ENCODE measurements at regions not wholly inside any gene's neighbourhood (a gene's known extent, or its start where the extent isn't known, plus 50 kb on each side); places are given as distances from the start of the nearest gene placed in this dataset.
"Not testable (repeated sequence)": the region's sequence is repeated elsewhere in the genome, so short reads cannot be mapped to it uniquely, and the experiment has no call there.

DNA sequence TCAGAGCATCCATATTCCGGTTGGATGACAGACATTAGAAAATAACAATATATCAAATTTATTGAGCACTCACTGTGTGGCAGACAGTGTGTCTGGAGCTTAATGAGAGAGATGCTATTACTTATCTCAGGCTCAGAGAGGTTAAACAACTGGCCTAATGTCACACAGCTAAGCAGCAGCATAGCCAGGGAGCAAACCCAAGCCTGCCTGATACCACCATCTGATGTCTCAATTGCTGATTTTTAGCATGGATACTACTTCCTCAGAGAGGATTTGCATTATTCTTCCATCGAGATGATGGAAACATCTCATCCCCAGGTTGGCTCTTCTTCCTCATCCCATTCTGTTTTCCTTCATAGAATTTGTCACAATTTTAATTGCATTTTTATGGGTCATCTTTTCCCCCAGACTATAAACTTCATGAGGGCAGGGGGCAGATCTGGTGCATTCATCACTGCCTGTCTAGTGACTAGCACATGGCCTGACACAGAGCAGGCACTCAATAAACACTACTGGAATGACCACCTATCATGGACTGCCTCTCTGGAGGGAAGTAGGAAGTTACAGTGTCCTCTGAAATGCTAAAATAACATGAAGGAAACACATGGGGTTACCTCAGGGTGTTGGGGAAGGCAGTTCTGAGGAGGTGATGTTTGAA lies 344.8 kb upstream of the CCL2 start:
- no peak for DNase-seq

DNA sequence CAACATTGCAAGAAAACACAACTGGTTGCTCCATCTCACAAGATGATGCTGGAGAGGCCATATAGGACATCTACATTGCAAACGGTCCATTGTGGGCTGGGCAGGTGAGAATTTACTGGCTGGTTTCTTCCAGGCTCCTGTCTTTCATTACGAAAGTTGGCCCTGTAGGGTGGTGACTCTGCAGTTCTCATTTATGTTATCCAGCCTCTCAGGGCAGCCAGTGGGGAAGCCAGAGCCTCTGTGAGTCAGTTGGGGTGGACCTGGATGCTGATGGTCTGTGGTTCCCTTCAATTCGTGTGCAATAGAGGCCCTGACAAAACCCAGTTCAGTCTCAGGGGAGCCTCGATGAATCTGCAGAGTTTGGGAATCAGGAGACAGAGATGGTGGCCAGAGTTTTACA lies 341.0 kb upstream of the CCL2 start:
- DNase-seq, result no peak

DNA sequence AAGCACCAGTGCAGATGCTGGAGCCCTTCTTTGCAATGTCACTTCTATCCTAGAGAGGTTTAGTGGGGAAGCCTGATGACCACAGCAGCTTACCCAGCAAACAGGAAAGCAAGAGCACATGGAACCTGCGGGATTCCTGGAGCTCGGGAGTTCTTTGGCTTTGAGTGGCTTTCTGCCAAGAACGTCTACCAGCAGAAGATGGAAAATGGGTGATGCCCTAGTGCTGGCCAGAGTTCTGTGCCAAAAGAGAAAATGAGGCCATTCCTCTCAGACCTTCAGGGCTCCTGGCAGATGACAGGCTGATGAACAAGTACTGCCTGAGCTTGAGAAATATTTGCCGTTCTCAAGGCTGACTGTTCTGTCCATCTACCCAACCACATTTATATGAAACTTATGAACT lies 332.1 kb upstream of the CCL2 start:
- DNase-seq, result no peak

DNA sequence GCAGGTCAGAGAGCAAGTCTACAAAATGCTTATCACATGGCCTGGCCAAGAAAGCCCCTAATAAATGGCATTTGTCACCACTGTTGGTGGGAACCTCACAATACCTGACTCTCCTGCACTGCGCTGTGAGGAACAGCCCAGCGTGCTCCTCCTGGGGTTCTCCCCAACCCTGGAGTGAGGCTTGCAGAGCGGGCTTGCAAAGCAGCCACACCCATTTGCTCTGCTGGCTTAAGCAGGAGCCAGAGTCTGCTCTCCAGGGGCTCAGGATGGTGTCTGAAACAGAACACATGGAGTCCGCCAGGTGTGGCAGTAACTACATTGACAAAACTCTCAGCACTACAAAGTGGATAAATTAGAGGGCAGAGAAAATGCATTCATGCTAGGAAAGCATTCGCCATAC lies 331.0 kb upstream of the CCL2 start:
- DNase-seq, result no peak

DNA sequence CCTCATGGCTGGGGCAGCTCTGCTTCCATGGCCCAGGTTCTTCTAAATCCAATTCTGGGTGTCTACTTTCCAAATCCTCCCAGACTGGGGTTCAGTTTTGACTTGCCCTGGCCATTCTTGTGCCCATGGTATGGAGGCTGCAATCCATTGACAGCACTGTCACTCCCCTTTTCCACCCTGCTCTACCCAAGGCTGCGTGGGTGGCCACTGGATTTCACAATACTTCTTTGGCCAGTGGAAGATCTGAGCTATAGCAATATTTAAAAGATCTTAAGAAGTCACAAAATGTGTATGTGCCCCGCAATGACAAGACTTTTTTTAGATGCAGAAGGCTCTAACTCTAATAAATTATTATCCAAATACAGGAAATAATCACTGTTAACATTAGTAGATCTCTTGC lies 329.4 kb upstream of the CCL2 start:
- no peak for DNase-seq

DNA sequence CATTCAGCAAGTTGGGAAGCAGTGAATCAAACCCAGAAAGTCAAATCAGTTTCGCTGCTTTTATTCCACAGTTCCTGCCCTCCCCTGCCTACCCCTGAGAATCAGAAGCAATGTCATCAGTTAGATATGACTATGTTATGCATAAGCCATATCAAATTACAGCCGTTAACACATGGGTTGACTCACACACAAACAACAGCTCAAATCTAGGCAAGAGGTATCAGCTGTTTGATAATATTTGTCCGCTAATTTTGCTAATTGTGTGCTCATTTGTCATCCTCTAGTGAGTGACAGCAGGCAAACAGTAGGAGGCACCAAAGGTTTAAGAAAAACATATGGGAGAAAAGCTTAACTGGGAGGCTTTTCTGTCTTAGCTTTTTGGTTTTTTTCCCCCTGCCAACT lies 327.4 kb upstream of the CCL2 start:
- peak; percentile 17 for DNase-seq

DNA sequence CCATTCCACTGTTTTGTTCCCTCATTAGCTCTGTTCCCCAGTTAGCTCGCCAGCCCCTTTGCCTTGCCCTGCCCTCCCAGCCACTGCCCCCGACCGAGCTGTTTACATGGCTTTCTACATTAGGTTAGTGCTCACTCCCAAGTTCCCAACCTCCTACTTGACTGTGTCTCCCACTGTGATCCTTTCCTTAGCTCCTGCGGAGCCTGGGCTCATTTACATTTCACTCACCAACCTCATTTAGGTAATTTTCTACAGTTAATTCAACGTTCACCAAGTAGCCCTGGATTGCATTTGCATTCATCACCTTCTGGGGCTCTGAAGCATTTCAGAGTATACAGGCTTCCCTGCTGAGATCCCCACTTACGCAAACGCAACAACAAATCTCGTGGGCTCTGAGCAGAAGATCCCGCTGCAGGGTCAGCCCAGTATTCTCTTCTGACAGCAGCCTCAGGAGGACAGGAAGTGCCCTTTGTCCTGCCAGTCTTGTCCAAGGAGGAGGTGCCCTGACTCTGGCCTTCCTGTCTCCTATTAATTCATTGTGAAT lies 325.8 kb upstream of the CCL2 start:
- DNase-seq, result no peak

DNA sequence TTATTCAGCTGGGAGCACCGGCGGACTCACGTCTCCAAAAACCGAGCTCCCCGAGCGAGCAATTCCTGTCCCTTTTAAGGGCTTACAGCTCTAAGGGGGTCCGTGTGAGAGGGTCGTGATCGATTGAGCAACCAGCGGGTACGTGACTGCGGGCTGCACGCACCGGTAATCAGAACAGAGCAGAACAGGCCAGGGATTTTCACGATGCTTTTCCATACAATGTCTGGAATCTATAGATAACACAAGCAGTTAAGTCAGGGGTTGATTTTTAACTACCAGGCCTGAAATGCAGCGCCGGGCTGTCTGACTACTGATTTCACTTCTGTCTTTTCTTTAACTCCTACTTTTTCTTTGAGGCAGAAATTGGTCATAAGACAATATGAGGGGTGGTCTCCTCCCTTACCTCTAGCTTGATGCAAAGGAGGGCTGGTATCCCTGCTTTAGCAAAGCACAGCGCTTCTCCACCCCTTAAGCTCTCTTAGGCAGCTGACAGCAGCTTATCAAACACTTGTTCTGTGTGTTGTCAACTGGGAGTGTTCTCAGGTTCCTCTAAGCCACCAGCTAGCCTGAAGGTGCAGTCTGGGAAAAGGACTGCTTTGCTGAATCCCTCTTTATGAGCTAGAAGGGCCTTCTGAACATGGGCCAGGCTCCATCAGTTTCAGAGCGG lies 323.8 kb upstream of the CCL2 start:
- DNase-seq, result not testable (repeated sequence)

DNA sequence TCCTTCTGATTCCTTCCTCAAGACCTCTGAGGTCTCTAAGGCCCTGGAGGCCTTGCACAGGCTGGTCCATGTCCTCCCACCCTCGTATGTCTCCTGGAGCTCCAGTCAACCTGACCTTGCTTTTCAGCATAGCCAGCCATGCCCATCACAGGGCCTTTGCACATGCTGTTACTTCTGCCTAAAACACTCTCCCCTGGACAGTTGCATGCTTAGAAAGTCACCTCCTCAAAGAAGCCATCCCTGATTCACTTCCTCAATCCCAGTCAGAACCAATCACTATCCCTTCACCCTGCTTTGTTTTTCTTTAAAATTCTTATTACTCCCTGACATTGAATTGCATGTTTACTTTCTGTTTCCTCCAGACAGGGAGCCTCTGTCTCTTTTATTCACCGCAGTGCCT lies 322.1 kb upstream of the CCL2 start:
- DNase-seq, result no peak

DNA sequence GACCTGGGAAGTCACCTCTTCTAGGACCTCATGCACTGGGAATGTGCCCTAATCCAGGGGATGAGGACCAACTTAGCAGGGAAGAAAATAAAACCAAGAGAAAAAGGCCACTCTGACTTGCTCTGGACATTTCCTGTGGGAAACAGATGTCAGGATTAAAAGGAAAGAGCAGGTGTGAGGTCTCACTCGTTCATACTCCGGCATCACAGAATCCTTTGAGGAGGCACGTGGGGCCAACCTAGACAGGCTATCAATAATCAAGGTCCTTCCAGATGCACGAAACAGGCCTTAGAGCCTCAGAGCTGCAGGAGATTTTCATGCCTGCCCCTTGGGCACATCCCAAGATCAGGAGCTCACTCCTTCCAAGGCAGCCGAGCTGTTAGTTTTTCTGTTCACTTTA lies 321.5 kb upstream of the CCL2 start:
- DNase-seq, result no peak

DNA sequence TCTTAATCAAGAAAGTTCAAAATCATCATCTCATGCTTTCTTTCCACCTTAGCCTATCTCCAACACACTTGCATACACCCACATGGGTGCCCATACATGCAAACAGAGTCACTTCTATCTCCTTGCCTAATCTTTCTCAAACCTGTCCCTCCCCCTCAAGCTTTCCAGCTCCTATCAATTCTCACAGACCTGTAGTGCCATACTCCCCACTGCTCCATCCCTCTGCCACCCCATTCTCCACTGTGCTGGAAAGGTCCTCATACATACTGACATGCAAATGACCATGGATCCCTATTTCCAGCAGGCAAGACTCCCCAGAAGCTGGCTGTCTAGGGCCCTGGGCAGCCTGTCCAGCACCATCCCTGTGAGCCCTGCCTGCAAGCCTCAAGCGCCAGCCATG lies 320.4 kb upstream of the CCL2 start:
- DNase-seq, result no peak

DNA sequence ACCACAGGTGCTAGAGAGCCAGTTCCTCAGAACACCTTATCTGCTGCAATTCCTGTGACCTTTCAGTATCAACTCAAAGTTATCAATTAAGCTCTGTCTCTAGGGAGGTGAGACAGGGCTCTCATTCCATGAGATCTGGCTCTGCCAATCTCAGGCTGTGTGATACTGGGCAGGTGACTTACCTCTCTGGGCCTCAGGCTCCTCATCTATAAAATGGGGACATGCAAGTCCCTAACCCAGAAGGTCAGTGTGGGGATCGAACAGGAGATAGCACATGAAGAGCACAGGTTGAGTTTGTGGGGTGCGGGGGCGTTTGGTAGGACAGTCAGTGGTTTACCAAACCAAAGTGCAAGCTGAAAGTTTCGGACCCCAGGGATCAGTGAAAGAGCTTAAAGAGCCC lies 319.3 kb upstream of the CCL2 start:
- DNase-seq, result no peak

DNA sequence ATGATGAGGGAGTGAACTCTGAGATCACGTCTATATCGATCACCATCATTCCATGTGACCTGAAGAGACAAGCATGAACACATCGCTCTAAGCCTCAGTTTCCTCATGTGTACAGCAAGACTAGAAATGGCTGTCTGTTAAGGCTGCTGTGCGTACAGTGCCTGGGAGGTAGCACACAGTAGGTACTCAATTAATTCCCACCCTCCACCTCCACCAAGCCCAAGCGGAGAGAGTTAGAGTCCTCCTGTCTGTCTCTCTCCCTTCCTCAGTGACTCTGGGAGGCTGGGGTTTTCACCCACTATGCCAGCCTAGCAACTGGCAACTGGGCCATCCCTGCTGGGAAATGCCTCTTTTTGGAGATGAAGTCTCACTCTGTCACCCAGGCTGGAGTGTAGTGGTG lies 318.3 kb upstream of the CCL2 start:
- no peak for DNase-seq

DNA sequence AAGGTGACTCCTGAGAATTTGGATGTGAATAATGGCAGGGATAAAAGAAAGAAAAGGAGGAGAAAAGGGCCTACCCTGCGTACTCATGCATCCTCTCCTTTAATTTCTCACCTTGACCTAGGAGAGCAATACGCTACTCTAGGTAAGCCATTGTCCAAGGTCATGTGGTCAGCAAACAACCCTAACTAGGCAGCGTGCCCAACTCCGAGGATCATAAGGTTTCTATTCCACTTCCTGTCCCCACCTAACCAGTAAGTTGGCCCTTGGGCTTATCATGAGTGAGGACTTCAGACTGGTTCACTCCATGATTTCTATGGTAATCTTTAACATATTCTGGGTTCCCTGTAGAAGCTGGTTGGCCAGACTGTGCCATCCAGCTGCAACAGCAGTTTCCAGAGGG lies 315.1 kb upstream of the CCL2 start:
- no peak for DNase-seq

DNA sequence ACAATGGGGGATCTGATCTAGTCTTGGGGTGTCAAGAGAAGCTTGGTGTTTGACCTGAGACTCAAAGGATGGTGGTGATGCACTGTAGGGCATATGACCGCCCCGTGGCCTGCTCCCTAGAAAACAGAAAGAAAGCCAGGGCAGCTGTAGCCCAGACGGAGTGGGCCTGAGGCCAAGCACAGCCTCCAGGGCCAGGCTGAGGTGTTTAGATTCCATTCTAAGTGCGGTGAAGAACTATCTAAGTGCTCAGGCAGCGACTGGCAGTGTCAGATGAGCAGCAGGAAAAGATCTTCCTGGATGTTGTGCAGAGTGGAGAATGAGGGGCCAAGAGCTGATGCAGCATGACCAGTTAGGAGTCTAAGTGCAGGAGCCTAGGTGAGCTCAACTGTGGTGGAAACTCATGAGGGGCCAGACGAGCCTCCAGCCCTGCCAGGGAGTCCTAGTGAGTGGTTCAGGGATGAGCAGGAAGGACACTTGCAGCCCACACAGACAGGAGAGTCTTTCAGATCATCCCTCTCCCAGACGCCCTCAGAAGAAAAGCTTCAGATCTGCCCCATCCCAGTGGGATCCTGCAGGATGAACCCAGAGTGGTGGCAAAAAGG lies 314.2 kb upstream of the CCL2 start:
- DNase-seq, result no peak

DNA sequence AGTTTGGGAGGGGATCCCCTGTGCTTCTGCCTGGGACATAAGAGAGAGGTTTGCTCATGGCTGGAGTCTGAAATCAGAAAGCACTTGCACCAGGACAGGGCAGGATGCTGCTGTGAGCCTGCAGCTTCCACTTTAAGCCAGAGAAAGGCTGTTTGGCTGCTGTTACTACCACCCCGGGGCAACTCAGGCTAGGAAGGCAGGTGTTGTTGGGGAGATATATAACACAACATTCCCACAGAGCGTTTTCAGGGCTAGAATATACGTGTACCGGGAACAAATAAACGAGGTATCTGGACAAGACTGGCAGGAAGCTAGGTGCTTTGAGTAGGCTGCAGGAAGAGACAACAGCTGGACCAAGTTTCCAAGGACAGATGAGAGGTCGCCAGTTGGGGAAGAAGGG lies 313.3 kb upstream of the CCL2 start:
- DNase-seq, result no peak

DNA sequence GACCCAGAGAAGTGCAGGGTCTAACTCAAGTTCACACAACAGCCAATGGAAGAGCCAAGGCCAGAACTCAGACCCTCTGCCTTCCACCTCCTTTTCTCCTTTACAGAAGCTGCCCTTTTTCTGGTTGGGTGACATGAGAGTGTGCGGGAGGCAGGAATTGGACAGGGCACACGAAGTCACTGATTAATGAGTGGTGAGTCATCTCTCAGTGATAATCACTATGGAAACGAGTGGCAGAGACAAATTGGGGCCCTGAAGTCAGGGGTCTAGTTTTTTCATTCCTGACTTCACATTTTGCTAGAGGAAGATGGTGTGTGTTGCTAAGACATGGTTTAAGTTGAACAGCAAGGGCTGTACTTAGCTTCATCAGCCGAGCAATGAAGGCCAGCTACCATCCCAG lies 312.7 kb upstream of the CCL2 start:
- DNase-seq, result no peak

DNA sequence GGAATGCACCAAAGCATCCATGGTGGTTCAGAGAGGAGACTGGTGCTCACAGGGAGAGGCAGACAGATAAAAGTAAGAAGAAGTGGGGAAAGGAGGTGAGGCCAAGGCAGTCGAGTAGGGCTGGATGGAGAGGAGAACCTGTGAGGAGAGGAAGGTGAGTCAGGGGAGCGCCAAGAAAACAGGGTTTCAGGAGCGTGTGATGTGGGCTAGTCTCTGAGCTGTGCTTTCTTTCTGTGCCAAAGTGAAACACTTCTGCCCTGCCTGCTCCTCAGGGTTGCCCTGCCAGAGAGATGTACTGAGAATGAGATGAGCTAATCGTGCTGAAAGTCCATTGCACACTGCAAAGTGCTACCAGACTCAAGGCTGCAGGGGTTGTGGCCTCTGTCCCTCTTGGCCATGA lies 310.7 kb upstream of the CCL2 start:
- DNase-seq, result no peak

DNA sequence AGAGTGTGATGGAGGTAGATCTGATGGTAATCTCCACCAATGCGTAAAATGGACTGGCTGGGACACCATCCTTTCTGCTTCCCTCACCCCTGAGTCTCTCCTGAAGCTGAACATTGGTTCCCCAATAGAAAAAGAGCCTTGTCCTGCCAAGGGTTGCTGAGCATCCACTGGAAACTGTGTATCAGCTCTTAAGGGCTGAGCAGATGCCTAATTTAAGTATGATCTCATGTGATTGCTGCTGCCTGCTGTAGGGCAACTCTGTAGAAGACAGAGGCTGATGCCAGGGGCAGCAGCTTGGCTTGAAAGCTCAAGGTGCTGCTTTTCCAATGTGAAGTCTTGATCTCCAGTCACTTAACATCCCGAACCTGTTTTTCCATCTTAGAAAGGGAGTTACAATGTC lies 310.3 kb upstream of the CCL2 start:
- no peak for DNase-seq

DNA sequence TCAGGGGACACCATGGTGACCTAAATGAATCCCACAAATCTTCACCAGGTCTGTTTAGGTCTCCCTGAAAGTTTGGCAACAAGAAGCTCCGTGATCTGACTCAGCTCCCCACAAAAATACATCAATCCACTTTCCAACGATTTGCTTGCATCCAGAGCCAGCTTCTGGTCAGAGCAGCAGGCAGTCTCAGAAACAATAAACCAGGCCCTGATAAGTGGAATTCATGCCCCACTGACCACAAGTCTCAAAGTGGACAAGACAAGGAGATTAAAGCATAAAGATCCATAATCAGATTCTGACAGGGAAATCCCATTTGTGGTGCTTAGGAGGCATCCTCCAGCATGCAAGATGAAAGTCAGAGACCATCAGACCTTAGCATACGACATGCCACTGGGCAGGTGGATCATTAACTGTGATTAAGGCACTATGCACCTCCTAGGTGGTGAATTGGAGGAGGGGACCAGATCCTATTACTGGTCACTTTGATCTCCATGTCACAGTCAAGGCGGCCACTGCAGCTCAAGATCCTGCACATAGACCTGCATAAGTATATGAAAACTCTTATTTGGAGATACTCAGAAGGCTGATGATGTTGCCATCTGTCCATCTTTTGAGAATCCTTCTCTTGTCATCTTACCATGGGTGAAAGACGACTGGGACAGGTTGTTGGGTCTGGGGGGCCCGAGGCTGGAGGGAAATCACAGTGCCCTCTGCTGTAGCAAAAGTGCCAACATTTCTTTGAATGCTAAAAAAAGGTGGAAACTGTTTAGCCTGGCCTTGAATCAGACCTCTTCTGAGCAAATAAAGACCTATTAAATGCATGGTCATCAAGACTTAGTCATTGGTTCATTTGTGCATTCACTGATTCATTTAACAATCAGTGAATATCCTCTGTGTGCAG lies 309.2 kb upstream of the CCL2 start:
- DNase-seq, result no peak

DNA sequence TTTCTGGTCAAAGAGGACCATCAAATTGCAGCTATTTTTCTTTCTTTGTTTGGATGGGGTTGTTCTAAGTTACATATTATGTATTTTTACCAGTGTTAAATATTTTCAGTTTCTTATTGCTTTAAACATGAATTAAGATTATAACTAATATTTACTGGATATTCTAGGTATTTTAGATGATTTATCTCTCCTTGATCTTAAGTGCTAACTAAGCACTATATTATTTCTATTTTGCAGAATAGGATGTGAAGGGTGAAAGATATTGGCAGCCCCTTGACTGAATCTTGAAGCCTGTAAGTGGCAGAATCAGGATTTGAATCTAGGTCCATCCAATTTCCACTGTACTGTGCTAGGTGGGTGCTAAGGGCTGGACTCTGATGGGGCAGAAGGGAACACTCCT lies 307.3 kb upstream of the CCL2 start:
- no peak for DNase-seq

DNA sequence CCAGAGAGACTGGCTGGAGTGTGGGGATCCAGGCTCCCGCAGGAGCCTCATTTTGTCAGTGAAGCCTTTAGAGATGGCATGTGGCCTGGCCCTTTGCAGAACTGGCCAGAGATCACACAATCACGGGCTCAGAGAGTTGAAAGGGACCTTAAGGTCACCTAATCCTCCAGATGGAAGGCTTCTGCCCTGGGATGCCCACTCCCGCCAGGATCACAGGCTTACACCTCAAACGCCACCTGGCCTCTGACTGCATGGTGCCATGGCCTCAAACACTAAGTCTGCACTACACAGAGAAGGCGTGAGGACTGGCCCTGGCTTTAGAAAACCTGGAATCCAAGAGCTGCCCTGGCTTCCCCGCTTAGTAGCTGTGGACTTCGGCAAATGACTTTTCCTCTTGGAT lies 306.8 kb upstream of the CCL2 start:
- no peak for DNase-seq

DNA sequence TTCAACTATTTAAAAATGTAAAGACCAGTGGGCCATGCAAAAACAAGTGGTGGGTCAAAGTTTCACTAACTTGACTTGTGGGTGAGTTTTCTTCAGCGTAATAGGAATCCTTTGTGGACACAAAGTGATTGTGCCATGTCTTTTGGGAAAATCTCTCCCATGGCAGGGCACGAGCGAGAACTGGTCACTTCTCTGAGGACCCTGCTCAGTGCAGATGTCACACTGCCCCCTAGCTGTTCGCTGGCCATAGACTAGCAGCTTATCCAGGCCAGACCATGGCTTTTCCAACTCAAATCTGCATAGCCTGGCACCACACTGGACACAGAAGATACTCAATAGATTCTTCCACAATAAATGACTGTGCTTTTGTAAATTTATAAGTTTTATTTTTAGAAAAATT lies 306.0 kb upstream of the CCL2 start:
- no peak for DNase-seq

DNA sequence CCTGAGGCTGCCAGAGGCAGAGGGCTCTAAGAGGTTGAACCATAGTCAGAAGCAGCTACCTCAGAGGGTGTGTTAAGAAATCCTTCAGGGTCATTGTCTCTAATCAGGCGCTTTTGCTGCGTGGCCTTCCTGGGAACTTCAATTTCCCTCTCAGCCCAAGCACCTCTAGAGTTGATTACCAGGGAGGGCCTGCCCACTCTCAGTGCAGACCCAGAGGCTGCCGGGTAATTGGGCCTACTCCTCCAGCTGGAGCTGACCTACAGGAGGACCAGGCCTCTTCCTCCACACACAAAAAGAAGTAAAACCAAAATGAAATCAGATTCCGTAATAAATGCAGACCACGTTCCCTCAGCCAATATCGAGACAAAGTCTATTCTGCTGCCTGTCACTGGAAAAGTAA lies 305.0 kb upstream of the CCL2 start:
- DNase-seq, result no peak
